RCC 7860 (cell line): ENCODE measurements at regions not wholly inside any gene's neighbourhood (a gene's known extent, or its start where the extent isn't known, plus 50 kb on each side); places are given as distances from the start of the nearest gene placed in this dataset.

Experiments used
- DNase-seq: peaks from one replicate; pipeline ENCODE4 v3.0.0-alpha.2; 2015; ENCODE audit warnings: low spot score
- FAIRE-seq: peaks from 2 replicates; lab custom pipeline; 2012; peaks lifted over from hg19 to GRCh38; lab: Jason Lieb, UNC

DNA sequence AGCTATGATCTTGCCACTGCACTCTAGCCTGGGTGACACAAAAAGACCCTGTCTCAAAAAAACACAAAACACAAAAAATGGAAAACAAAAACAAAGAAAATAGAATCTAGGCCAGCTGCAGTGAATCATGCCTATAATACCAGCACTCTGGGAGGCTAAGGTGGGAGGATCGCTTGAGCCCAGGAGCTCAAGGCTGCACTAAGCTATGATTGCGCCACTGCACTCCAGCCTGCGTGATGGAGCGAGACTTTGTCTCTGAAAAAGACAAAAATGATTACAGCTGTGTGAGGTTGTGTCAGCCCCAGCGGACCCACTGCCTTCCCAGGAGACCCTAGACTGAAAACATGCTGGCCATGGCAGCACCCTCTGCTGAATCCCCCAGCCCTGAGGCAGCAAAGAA, 80.2 kb upstream of the ZBTB40 start:
- DNase-seq, result no peak
- no peak for FAIRE-seq

DNA sequence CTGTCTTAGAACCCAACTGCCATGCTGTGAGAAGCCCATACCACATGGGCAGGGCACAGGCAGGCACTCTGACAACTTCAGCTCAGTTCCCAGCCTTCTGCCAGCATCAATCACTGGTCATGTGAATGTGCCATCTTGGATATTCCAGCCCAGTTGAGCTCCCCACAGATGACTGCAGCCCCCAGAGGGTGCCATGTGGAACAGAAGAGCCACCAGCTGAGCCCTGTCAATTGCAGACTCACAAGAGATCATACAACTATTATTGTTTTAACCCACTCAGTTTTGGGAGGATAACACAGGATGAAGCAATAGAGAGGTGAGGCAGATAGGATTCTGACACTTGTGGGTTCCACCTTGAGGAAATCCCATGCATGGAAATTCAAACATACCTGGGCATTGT, 78.4 kb upstream of the ZBTB40 start:
- FAIRE-seq, result no peak
- DNase-seq, result no peak

DNA sequence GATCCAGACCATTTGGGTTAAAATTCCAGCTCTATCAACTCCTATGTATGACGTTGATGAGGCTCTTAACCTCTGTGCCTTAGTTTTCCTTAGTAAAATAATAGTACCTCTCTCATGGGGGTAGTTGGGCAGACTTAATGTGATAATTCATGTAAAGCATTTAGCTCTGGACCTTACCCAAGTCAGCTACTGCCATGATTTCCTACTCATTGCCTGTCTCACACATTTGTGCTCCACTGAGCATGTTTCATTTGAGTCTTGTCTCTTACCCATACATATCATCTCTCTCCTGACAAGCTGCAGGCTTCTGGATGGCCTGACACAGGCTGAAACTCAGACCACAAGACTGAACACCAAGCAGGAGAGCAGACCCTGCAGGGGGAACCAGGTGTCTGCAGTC, 77.7 kb upstream of the ZBTB40 start:
- FAIRE-seq, result no peak
- no peak for DNase-seq

DNA sequence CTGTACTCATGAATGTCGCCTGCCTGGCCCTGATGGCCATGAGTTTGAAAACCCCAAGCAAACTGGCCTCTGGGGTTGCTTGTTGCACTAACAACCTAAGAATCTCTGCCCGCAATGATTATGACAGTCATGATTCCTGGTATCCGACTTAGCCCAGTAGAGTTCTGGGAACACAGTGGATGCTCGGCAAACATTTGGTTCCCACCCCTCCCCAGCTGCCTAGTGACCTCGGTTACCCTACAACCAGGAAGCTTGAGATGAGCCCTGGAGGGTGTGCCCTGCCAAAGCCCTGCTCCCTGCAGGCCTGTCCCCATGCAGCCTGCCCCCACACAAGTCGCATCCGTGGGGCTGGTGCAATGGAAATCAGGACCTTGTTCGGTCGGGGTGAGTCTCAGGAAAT, 76.0 kb upstream of the ZBTB40 start:
- no peak for FAIRE-seq
- no peak for DNase-seq

DNA sequence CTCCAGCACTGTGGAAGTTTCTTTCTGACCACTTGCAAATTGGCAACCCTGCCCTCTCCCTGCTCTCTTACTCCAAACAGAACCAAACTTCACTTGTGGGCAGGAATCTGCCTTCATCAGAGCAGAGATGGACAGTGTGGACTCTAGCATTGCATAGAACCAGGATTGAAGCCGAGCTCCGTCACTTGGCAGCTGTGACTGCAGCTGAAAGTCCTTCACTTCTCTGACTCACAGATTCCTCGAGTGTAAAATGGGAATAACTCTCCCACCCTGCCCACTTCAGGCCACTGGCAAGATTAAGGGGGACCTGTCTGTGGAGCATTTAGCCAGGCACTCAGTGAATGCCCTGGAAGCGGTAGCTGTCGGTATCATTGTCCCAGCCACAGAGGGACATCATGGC, 75.7 kb upstream of the ZBTB40 start:
- no peak for DNase-seq
- no peak for FAIRE-seq

DNA sequence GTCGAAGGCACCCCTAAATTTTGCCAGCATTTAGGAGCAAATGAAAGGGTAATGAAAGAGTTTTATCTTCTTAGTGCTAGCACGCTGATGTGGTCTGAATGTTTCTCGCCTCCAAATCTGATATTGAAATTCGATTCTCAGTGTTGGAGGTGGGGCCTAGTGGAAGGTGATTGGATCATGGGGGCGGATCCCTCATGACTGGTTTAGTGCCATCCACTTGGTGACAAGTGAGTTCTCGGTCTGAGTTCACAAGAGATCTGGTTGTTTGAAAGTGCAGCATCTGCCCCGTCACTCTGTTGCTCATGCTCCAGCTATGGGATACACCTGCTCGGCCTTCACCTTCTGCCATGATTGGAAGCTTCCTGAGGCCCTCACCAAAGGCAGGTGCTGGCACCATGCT, 75.1 kb upstream of the ZBTB40 start:
- DNase-seq, result no peak
- no peak for FAIRE-seq

DNA sequence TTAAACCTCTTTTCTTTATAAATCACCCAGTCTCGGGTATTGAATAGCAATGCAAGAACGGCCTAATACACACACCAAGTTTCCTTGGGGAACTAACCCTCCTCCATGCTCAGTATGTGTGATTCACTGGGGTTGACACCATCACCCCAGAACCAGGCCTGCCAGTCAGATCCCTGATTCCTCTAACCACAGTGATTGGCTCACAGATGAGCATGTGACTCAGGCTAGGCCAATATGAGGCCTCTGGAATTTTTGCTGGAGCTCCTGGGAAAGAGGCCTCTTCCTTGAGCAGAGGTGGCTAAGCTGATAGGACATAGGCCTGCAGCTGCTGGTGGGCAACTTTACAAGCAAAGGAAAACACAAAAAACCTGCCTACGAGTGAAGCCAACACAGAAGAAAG, 74.7 kb upstream of the ZBTB40 start:
- DNase-seq (no peak), FAIRE-seq (no peak)

DNA sequence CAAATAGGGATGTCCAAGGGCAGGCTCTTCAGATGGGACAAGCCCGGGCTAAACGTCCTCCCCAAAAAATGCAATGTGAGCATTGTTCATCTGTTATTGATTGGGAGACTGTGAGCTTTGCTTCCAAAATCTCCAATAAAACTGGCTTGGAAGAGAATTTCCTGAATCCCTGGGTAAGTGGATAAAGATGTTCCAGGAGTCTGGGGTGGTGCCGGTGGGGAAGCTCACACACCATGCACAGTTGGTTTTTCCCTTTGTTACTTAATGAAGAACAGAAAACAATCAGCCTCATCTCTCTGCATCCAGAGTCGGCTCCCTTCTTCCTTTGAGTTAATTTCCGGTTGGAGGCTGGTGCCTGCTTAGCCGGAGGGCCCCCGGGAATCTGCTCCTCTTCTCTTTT, 72.1 kb upstream of the ZBTB40 start:
- FAIRE-seq (no peak), DNase-seq (no peak)

DNA sequence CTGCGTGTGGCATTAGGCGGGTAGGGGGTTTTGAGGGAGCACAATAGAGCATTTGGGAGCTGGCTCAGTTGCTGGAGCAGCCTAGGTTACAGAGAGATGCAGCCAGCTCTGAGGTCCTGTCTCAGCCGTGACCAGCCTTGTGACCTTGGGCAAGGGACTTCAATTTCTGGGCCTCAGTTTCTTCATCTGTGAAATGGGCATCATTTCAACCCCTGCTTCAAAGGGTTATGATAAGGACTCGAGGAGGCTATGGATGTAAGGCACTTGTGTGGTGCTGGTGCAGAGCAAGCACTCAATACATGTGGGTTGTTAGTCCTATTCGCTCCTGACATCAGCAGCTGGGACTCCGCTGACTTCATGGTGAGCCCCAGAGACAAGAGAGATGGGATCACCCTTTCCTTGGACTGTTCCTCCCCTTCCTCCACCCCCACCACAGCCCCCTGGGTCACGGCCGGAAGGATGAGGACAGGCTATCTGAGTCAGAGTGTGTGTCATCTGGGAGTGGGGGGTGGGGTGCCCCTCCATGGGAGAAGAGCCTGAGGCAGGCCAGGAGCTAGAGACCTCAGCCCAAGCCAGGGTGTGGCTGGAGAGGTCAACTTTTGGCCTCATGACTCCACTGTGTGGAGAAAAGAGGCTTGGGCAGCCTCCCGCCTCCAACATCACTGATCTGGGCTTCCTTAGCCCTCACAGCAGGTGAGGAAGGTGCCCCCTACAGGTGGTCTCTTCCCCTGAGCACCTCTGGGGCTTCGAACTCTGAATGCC, 71.4 kb upstream of the ZBTB40 start:
- DNase-seq, result peak; percentile 24
- no peak for FAIRE-seq

DNA sequence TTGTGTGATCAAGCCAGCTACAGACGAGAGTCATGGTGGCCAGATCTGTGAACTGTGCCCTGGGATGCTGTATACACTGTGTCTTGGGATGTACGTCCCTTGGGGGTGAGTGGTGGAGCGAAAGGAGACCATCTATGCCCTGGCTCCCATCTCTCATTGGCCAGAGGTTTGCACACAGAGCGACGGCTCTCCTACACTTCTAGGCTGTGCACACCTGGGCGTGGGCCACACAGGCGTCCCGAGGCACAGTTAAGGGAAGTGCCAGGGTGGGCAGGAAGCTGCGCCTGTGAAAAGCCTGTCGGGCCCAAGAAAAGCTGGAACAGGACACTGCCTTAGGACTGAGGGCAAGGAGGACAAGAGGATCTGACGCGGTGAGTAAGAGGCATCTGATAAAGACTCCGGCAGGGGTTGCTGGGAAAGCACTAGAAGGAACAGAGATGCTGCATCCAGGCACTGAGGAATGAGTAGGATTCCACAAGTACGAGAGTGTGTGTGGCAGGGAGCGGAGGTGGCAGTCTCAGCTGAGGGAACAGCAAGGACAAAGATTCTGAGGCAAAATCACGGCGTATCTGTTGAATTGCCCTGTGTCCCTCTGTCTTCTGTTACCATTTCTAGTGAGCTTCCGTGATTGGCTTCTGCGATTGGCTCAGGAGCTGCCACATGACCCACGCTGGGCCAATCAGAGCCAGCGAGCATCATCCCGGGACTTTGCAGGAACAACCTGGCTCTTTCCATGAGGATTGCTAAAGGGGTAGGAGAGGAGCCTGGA, 67.9 kb upstream of the ZBTB40 start:
- no peak for DNase-seq

DNA sequence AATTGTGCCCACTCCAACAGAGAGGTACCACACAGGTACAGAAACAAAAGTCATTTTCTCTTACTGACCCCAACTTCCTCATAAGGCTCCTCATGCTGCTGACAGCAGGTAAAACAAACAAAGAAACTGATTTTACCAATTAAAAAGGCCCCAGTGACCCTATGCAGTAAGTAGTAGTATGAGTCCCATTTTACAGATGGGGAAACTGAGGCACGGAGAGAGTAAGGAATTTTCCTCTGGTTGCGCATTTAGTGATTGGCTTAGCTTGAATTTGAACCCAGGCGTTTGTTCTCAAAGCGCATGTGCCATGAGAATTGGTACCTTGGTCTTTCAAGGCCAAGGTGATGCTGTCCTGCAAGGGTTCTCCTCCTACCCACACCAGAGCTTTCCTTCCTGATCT, 66.1 kb upstream of the ZBTB40 start:
- DNase-seq (no peak), FAIRE-seq (no peak)

More for the DNA sequence above, 67.9 kb upstream of the ZBTB40 start:
- FAIRE-seq, result no peak

DNA sequence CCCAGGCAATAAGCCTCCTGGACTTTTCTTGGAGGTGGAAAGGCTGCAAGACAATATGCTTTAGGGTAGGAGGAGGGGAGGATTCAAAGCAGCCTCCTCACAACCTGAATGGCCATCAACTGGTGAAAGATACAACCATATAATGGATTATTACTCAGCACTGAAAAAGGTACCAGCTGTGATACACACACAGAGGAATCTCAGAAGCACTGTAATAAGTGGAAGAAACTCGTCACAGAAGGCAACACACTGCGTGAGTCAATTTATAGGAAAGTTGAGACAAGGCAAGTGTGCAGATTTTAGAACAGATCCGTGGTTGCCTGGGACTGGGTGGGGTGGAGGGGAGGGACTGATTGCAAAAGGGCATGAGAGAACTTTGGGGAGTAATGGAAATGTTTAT, 64.9 kb upstream of the ZBTB40 start:
- no peak for FAIRE-seq
- no peak for DNase-seq

DNA sequence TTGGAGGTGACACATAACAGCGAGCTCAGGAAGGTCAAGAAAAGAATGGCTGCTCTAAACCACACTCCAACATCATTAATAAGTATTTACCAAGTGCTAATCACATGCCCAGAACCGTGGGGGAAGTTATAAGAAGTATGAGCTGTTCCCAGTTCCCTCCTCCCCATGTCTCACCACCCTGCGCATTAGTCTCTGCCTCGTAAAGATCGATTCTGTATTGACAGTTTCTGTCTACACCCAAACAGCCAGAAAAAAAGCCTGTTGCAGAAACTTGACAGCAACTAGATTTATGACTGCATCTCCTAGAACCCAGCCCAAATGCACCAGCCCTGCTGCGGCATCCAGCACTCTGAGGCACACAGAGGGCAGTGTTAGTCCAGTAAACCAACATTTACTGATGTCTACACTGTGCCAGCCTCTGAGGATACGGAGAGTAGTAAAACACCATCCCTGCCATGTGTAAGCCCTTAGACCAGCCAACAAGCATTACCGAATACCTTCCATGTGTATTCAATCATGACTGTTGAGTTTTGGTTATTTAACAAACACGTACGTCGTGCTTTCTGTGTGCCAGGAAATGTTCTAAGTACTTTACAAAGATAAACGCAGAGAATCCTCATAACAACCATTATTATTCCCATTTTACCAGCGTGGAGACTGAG, 63.6 kb upstream of the ZBTB40 start:
- DNase-seq (no peak), FAIRE-seq (no peak)

DNA sequence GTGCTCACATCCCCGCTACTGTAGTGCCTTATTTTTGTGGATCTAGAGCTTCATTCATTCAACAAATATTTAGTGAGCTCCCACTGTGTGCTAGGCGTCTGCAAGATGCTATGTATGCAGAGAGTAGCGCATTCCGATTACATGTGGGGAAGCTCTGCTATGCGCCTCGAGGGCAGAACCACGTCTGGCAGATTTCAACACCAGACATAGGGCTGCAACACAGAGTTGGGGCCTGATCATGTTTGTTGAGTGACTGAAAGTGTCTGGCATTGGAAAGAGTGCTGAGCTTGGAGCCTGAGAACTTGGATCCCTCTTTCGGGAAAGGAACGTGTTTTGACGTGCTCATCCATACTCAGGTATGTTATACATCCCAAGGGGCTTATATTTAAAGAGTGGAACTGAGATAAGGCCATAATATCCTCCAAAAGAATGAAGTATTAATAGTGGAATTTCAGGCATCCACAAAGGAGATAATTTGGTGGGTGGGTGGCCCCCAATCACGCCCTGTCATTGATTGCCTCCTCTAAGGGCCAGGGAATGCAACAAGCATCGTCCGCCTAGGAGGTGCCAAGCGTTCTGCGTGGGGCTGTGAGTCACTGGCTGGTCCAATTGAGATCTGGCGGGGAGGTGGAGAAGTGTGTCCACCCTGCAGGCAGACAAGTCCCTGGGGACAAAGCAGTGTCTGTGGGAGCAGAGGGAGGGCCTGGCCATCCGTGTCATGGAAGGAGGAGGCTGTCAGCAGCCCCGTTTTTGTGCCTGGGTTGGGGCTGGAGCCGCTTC, 62.8 kb upstream of the ZBTB40 start:
- FAIRE-seq, result no peak
- DNase-seq, result no peak

DNA sequence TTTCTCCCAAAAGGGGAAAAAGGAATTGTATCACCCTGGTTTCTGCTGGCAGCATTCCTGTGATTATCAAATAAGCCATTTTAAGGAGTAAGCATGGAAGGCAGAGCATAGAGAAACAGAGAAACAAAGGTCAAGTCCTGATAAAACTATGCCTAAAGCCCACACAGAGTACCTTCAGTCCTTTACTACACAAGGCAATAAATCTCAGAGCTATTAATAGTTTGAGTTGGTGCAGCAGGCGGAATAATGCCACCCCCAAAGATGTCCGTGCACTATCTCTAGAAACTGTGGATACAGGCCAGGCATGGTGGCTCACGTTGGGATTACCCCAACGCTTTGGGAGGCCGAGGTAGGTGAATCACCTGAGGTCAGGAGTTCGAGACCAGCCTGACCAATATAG, 58.1 kb upstream of the ZBTB40 start:
- FAIRE-seq (no peak), DNase-seq (no peak)

DNA sequence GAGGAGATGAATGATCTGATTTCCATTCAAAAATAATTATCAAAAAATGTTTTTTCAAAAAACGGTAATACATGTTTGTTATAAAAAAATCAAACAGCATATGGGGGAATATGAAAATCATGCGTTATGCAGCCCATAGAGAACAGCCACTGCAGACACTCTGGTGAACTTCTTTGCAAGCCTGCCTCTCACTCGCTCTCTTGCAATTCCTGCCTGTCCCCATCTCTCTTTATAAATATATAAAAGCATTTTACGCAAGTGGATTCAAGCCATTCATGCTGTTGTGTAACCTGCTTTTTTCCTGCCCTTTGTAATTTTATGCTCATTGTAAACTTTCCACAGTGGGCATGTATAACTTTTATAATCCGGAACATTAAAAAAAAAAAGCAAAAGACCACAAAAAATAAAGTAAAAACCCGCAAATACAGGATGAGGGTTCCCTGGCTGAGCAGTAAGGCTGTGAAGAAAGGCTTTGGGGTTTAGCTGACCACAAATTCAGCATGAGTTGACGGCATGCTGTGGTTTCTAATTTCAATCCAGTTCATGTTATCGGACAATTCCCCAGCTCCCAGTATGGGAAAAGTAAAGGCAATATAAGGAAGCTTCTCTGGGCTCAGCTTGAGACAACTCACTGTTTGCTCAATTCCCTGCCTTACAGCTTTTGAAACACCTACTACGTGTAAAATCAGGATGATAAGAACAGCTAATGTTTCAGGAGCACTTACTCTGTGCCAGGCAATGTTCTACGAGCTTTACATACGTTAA, 52.8 kb upstream of the ZBTB40 start:
- no peak for FAIRE-seq
- no peak for DNase-seq

DNA sequence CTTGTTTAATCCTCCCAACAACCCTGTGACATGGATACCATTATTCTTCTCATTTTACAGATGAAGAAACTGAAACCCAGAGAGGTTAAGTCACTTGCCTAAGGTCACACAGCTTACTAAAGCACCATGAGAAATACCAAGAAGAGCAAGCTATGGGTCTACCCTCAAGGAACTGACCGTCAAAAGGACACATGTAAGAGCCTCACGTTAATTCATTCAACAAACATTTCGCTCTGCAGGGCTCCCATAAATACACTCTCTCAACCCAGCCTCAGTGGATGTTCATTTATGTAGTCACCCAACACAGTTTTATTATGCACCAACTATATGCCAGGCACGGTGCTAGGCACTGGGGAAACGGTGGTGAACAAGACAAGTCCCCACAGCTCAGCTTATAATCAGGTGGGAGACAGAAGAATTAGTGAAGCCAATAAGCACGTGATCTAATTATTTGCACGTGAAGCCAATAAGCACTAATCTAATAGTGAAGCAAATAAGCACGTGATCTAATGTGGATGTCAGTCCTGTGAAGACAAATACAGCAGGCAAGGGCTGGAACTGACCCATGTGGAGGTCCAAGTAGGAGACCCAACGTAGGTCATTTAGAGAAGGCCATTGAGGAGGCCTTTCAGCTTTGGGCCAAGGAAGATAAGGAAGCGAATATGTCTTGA, 52.1 kb upstream of the ZBTB40 start:
- FAIRE-seq, result no peak
- no peak for DNase-seq
